ENCODE measurements at regions not wholly inside any gene's neighbourhood (a gene's known extent, or its start where the extent isn't known, plus 50 kb on each side); places are given as distances from the start of the nearest gene placed in this dataset.

DNA sequence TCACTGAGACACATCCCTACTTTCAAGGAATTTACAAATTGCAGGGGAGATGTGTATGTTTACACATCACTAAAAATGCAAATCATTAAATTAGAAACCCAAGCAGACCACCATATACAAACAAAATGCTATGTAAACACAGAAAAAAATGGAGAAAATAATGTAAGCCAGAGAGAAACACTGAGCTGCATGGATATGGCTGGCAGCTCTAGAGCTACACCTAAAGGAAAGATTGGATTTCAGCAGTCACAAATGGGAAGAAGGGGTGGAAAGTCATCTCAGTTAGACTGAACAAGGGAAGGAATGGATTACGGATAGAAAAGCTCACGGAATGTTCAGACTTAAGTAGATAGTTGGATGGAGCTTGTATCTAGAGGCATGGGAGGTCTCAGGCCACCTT, 186.3 kb downstream of the MOSPD2 start:
- H3K36me3 ChIP-seq (ENCODE audit: control insufficient read depth, low read length): no peaks in the 10 kb centered on the region
- no peaks in the 10 kb centered on the region for H3K4me1 ChIP-seq (ENCODE audit: control insufficient read depth, low read length)
- H3K27ac ChIP-seq (ENCODE audit: low read depth, low read length): no peak overlapping the region
- H4K20me1 ChIP-seq (ENCODE audit: control insufficient read depth, insufficient read depth, low read depth, low read length): no peaks in the 10 kb centered on the region
- no peaks in the 10 kb centered on the region for H3K27me3 ChIP-seq (ENCODE audit: control insufficient read depth, low read length)
- H3F3A ChIP-seq (ENCODE audit: control insufficient read depth, insufficient read depth): no peaks in the 10 kb centered on the region
- H3K9me3 ChIP-seq (ENCODE audit: control insufficient read depth, insufficient read depth, low read length): no peaks in the 10 kb centered on the region
- no peak overlapping the region for H3K4me3 ChIP-seq (ENCODE audit: low read length)
- TF ChIP-seq EZH2phosphoT487 (IDR thresholded peaks at IDR 0.05; ENCODE audit: borderline replicate concordance, low read length): no peak
- TF ChIP-seq, protein P1, sequence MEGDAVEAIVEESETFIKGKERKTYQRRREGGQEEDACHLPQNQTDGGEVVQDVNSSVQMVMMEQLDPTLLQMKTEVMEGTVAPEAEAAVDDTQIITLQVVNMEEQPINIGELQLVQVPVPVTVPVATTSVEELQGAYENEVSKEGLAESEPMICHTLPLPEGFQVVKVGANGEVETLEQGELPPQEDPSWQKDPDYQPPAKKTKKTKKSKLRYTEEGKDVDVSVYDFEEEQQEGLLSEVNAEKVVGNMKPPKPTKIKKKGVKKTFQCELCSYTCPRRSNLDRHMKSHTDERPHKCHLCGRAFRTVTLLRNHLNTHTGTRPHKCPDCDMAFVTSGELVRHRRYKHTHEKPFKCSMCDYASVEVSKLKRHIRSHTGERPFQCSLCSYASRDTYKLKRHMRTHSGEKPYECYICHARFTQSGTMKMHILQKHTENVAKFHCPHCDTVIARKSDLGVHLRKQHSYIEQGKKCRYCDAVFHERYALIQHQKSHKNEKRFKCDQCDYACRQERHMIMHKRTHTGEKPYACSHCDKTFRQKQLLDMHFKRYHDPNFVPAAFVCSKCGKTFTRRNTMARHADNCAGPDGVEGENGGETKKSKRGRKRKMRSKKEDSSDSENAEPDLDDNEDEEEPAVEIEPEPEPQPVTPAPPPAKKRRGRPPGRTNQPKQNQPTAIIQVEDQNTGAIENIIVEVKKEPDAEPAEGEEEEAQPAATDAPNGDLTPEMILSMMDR (IDR thresholded peaks at IDR 0.05; ENCODE audit: low read depth, low read length, poor library complexity, severe bottlenecking): no peak
- no peaks in the 10 kb centered on the region for H3K79me2 ChIP-seq (ENCODE audit: control insufficient read depth, low read length)
- H3K9me2 ChIP-seq (replicated peaks; ENCODE audit: control insufficient read depth, low read length): no peaks in the 10 kb centered on the region
- no peak overlapping the region for H3K4me2 ChIP-seq (ENCODE audit: low read length)

GRCh38 chrX:15056044-15056443, 182.8 kb downstream of the MOSPD2 start:
- no peaks in the 10 kb centered on the region for H3K79me2 ChIP-seq (ENCODE audit: control insufficient read depth, low read length)
- H3F3A ChIP-seq (ENCODE audit: control insufficient read depth, insufficient read depth): no peaks in the 10 kb centered on the region
- H3K9me2 ChIP-seq (replicated peaks; ENCODE audit: control insufficient read depth, low read length): no peaks in the 10 kb centered on the region
- no peaks in the 10 kb centered on the region for H3K4me1 ChIP-seq (ENCODE audit: control insufficient read depth, low read length)
- H3K27ac ChIP-seq (ENCODE audit: low read depth, low read length): no peak overlapping the region
- TF ChIP-seq EZH2phosphoT487 (IDR thresholded peaks at IDR 0.05; ENCODE audit: borderline replicate concordance, low read length): no peak
- TF ChIP-seq, protein P1 (IDR thresholded peaks at IDR 0.05; ENCODE audit: low read depth, low read length, poor library complexity, severe bottlenecking): no peak
- no peaks in the 10 kb centered on the region for H3K9me3 ChIP-seq (ENCODE audit: control insufficient read depth, insufficient read depth, low read length)
- H3K4me2 ChIP-seq (ENCODE audit: low read length): no peak overlapping the region
- H3K36me3 ChIP-seq (ENCODE audit: control insufficient read depth, low read length): no peaks in the 10 kb centered on the region
- no peaks in the 10 kb centered on the region for H4K20me1 ChIP-seq (ENCODE audit: control insufficient read depth, insufficient read depth, low read depth, low read length)
- H3K27me3 ChIP-seq (ENCODE audit: control insufficient read depth, low read length): no peaks in the 10 kb centered on the region
- no peak overlapping the region for H3K4me3 ChIP-seq (ENCODE audit: low read length)

GRCh38 chrX:15055146-15055930, 182.1 kb downstream of the MOSPD2 start:
- no peak overlapping the region for H3K4me3 ChIP-seq (ENCODE audit: low read length)
- H3K9me3 ChIP-seq (ENCODE audit: control insufficient read depth, insufficient read depth, low read length): no peaks in the 10 kb centered on the region
- no peaks in the 10 kb centered on the region for H3F3A ChIP-seq (ENCODE audit: control insufficient read depth, insufficient read depth)
- H3K9me2 ChIP-seq (replicated peaks; ENCODE audit: control insufficient read depth, low read length): no peaks in the 10 kb centered on the region
- no peaks in the 10 kb centered on the region for H3K4me1 ChIP-seq (ENCODE audit: control insufficient read depth, low read length)
- no peaks in the 10 kb centered on the region for H3K79me2 ChIP-seq (ENCODE audit: control insufficient read depth, low read length)
- H3K4me2 ChIP-seq (ENCODE audit: low read length): no peak overlapping the region
- H3K27ac ChIP-seq (ENCODE audit: low read depth, low read length): no peak overlapping the region
- TF ChIP-seq, protein P1 (IDR thresholded peaks at IDR 0.05; ENCODE audit: low read depth, low read length, poor library complexity, severe bottlenecking): no peak
- no peak for TF ChIP-seq EZH2phosphoT487 (IDR thresholded peaks at IDR 0.05; ENCODE audit: borderline replicate concordance, low read length)
- H3K36me3 ChIP-seq (ENCODE audit: control insufficient read depth, low read length): no peaks in the 10 kb centered on the region
- H3K27me3 ChIP-seq (ENCODE audit: control insufficient read depth, low read length): no peaks in the 10 kb centered on the region
- H4K20me1 ChIP-seq (ENCODE audit: control insufficient read depth, insufficient read depth, low read depth, low read length): no peaks in the 10 kb centered on the region
